Activated gamma-delta T cell treated with anti-CD3 and anti-CD28 coated beads, Interleukin-2, amount 50 U/mL, for 16 hours (primary cell): ENCODE measurements at regions not wholly inside any gene's neighbourhood (a gene's known extent, or its start where the extent isn't known, plus 50 kb on each side); places are given as distances from the start of the nearest gene placed in this dataset.
"Not testable (repeated sequence)": the region's sequence is repeated elsewhere in the genome, so short reads cannot be mapped to it uniquely, and the experiment has no call there.

ENCODE experiments used
- DNase-seq: peaks from one replicate; pipeline ENCODE4 v3.0.0-alpha.2; 2020; ENCODE audit warnings: low read depth

- DNase-seq = no peak
These were observed 155.9 kb downstream of the OXSM start for GRCh38 chr3:25945836-25946235.

GRCh38 chr3:25952133-25952532, 162.2 kb downstream of the OXSM start:
- no peak for DNase-seq

GRCh38 chr3:25957026-25957425, 167.1 kb downstream of the OXSM start:
- DNase-seq = no peak

- no peak for DNase-seq
These were observed 170.9 kb downstream of the OXSM start for GRCh38 chr3:25960776-25961175.

GRCh38 chr3:25962255-25962654, 172.4 kb downstream of the OXSM start:
- DNase-seq = no peak

- no peak for DNase-seq
These were observed 174.3 kb downstream of the OXSM start for GRCh38 chr3:25964141-25964540.

GRCh38 chr3:25967385-25967784, 177.5 kb downstream of the OXSM start:
- DNase-seq = no peak

- no peak for DNase-seq
These were observed 181.8 kb downstream of the OXSM start for GRCh38 chr3:25971736-25972135.

- DNase-seq = no peak
These were observed 183.2 kb downstream of the OXSM start for GRCh38 chr3:25973122-25973521.

- no peak for DNase-seq
These were observed 192.9 kb downstream of the OXSM start for GRCh38 chr3:25982756-25983155.

GRCh38 chr3:25985621-25986020, 195.7 kb downstream of the OXSM start:
- DNase-seq = no peak

- DNase-seq = no peak
These were observed 202.7 kb downstream of the OXSM start for GRCh38 chr3:25992606-25993005.

GRCh38 chr3:26004172-26004571, 214.3 kb downstream of the OXSM start:
- DNase-seq = no peak

- DNase-seq = no peak
These were observed 221.4 kb downstream of the OXSM start for GRCh38 chr3:26011276-26011675.

GRCh38 chr3:26012241-26012745, 222.4 kb downstream of the OXSM start:
- no peak for DNase-seq

GRCh38 chr3:26015752-26016151, 225.9 kb downstream of the OXSM start:
- no peak for DNase-seq

- no peak for DNase-seq
These were observed 229.0 kb downstream of the OXSM start for GRCh38 chr3:26018889-26019288.

- not testable (repeated sequence) for DNase-seq
These were observed 234.3 kb downstream of the OXSM start for GRCh38 chr3:26024206-26024605.

- DNase-seq = no peak
These were observed 239.4 kb downstream of the OXSM start for GRCh38 chr3:26029321-26029720.

GRCh38 chr3:26042126-26042525, 252.2 kb downstream of the OXSM start:
- not testable (repeated sequence) for DNase-seq

GRCh38 chr3:26049951-26050350, 260.1 kb downstream of the OXSM start:
- DNase-seq = no peak

GRCh38 chr3:26050776-26051175, 260.9 kb downstream of the OXSM start:
- DNase-seq = no peak

GRCh38 chr3:26058901-26059321, 269.0 kb downstream of the OXSM start:
- no peak for DNase-seq

- DNase-seq = no peak
These were observed 272.1 kb downstream of the OXSM start for GRCh38 chr3:26061947-26062346.

- no peak for DNase-seq
These were observed 274.4 kb downstream of the OXSM start for GRCh38 chr3:26064297-26064696.
